HG03439 (cell line): ENCODE measurements at regions not wholly inside any gene's neighbourhood (a gene's known extent, or its start where the extent isn't known, plus 50 kb on each side); places are given as distances from the start of the nearest gene placed in this dataset.

Source experiments
- ATAC-seq: cut with Tn5 transposase; IDR thresholded peaks from one replicate; pipeline ENCODE4 v1.9.1; 2021; ENCODE audit warnings: mild to moderate bottlenecking, moderate library complexity; ENCODE audit not compliant: unreplicated experiment

DNA sequence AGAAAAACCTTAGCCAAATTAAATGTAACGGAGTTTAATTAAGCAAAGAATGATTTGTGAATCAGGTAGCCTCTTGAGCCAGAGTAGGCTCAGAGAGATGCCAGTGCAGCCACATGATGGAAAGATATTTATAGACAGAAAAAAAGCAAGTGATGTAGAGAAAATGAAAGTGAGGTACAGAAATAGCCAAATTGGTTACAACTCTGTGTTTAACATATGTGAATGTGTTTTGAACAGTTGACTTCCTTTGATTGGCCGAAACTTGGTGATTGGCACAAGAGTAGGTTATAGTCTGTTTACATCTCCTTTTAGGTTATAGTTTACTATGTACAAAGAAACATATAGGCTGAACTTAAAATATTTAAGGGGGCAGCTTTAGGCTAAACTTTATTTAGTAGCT lies 459.9 kb upstream of the BOD1L1 start:
- ATAC-seq: peak; percentile 63

- ATAC-seq: no peak
Measured at GRCh38 chr4:14087921-14088320, 460.4 kb upstream of the BOD1L1 start.

DNA sequence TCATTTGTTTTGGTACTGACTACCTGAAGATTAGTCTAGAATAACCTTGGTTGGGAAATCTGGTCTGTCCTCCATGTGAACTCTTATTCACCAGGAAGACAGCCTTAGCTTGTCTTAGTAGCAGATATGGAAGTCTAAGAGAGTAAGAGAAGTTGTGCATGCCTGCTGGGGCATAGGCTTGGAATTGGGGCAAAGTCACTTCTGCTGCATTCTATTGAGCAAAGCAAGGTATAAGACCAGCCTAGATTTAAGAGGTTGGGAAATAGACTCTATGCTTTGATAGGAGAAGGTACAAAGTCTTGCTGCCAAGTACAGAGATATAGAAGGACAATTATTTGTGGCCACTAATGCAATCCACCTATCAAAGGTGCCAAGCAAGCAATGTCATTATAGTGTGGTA lies 464.0 kb upstream of the BOD1L1 start:
- no peak for ATAC-seq

DNA sequence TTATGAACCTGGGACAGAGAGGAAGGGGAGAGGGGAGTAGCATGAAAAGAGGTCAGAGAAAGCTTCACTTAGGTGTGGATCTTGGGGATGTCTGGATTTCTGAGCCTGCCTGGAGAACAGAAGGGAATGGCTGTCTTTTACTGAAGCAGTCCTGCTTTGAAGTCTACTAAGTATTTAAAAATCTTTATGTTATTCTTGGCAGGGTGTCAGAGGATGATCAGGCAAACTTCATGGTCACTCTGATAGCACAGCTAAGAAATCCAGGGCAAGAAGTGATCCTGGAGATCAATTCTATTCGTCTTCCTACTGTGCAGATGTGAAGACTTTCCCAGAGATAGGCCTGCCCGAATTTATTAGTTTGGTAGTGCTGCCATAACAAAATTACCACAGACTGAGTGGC lies 464.4 kb upstream of the BOD1L1 start:
- no peak for ATAC-seq

- no peak for ATAC-seq
Measured at GRCh38 chr4:14092741-14093140, 465.2 kb upstream of the BOD1L1 start.

DNA sequence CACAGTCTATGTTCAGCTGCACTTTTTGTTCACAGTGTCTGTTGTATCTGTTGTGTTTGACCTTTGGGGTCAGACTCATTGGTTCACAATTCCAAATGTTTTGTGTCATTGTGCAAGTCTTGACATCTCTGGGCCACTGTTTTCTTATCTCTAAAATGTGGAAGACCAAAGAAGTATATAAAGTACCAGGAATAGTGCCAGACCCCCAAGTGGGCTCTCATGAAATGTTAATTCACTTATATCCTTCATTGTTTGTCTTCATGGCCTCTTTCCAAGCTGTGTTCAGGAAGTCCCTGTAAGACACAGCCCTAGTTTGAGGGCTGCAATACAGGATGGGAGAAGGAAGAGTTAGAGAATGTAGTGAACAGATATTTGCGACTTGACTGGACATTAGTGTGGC lies 468.3 kb upstream of the BOD1L1 start:
- ATAC-seq: no peak

DNA sequence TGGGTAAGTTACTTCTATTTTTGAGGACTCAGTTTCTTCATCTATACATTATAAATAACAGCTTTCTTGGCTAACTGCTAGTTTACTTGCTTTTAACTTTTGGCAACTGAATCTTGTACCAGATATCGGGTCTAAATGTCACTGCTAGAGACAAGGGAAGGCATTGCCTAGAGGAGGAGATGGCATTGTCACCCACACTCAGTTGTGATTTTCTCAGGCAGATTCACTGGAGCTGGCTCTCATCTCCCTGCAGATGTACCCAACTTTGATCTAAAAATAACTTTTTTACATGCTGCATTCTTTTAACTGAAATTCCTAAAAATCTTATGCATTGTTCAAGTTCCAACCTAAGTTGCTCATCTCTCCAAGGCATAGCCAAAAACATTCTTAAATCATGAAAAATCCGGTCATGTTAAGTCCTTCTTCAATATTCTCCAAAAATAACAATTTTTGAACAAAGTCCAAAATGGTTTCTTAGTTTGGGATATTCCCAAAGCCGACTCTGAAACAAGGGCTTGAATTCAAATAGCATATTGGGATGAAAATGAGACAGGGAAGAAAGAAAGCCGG lies 469.0 kb upstream of the BOD1L1 start:
- ATAC-seq: no peak

- ATAC-seq: no peak
Measured at GRCh38 chr4:14100349-14100748, 472.8 kb upstream of the BOD1L1 start.

DNA sequence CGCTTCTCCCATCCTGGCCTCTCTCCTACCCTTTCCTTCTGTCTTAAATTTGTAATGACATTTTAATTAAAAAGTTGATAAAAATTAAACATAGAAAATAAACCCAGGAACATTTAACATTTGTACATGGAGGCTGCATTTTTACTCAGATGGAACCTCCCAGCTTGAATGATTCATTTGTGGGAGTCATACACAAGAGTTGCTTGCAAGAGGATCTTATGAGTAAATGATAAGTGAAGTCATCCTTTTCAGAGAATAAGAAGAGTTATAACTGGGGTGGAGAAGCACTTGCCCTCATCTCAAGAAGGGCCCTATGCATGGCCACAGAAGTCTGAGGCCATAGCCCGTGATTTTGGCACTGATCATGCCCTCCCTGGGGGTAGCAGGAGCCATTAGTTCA lies 482.9 kb upstream of the BOD1L1 start:
- no peak for ATAC-seq

- ATAC-seq: no peak
Measured at GRCh38 chr4:14111730-14112181, 484.2 kb upstream of the BOD1L1 start.

DNA sequence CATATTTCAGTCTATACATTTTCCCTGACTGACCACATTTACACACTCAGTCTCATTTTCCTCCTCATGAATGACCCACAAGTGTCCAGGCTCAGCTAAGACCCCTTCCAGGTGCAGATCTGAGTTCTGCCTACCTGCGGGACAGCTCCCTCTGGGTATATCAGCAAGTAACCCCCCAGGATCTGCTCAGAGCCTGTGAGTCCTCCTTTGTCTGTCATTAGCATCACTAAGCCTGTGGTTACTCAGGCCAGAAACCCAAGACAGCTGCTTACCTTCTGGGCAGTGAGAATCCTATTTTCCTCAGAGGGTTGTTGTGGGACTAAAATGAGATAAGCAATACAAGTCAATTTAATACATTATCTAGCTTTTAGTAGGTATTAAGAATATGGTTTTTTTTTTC lies 487.6 kb upstream of the BOD1L1 start:
- ATAC-seq: no peak

- no peak for ATAC-seq
Measured at GRCh38 chr4:14117575-14118238, 490.2 kb upstream of the BOD1L1 start.

DNA sequence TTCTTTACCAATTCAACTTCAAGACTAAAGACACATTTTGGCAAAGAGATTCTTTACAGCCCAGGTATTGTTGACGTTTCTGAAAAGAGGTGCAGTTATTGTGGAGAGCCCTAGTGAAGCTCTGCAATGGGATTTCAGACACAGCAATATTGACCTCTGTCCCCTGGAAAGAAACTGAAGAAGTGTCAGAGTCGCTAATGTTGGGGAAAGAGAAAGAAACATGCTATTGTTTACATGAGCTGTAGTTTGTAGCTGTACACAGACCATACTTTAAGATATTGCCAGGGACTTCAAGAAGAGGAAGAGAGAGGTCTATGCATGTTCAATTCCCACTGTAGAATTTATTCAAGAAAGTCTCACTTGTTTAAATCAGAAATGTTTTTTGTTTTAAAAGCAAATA lies 497.3 kb upstream of the BOD1L1 start:
- ATAC-seq: no peak

DNA sequence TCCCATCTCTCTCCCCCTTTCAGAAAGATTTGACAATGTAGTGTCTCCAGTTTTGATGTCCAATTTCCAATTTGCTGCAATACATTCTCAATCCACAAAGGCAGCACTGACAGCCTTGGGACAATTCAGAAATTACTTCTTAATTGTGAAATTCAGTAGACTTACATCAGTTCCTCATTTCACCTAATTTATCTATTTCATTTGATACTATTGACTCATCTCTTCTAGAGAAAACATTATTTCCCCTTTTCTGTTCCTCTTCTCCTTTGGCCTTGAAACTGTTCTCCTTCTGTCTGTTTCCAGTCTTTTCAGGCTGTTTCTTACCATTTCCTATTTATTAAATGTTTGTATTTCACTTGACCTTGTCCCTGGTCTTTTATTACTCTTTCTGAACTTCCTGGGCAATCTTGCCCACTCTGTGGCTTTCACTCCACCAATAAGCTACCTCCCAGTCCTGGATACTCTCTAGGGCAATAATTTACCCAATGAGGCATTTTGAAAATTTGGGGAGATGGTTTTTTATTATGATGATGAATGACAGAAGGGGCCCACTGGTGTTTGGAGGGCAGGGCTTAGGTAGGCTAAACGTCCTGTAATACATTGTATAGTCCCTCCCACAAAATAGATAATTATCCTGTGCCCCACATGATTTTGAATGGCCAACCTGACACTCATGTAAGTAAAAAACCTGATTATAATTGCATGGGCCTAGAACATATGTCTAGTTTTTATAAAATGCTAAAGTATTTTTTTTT lies 498.0 kb upstream of the BOD1L1 start:
- peak; percentile 81 for ATAC-seq

DNA sequence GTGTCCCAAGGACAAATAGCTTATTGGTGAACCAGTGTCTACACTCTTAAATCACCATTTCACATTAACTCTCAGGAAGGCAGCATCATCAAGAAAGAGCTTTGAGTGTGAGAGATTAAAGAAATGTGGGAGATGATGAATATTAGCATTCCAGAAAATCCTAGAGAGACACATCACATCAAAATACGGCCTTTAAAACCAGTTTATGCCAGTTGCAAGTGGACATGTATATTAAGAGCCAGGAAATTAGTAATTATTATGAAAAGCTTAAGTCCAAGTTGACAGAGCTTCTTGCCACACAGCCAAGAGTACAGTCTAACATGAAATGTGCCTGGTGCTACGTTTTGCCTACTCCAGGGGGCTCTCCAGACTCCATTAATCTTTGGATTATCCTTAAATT lies 503.0 kb upstream of the BOD1L1 start:
- no peak for ATAC-seq

- no peak for ATAC-seq
Measured at GRCh38 chr4:14131335-14131734, 503.8 kb upstream of the BOD1L1 start.

- no peak for ATAC-seq
Measured at GRCh38 chr4:14132301-14132700, 504.8 kb upstream of the BOD1L1 start.

GRCh38 chr4:14138106-14138505 lies 510.6 kb upstream of the BOD1L1 start:
- ATAC-seq: no peak

GRCh38 chr4:14143892-14144291 lies 516.4 kb upstream of the BOD1L1 start:
- ATAC-seq: no peak

GRCh38 chr4:14149176-14150053 lies 521.9 kb upstream of the BOD1L1 start:
- no peak for ATAC-seq

DNA sequence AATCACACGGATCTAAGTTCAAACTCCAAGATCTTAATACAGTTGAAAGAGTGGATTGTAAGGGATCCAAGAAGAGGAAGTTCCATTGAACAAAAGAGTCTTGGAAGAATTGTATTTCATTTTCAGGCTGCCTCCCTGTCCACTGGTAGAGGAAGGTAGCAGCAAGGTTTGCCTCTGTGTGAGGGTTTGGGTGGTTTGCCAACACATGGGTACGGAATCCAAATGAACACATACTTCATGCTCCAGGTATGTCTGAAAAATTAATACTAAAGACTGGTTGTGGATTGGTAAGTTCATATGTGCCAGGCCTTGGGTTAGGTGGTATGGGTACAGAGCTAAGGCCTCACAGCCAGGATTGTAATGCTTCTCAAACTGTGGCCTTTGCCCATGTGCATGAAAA lies 523.6 kb upstream of the BOD1L1 start:
- no peak for ATAC-seq
